GM23338 (cell line): ENCODE measurements at regions not wholly inside any gene's neighbourhood (a gene's known extent, or its start where the extent isn't known, plus 50 kb on each side); places are given as distances from the start of the nearest gene placed in this dataset.

Source experiments
- ATAC-seq: fragments of 200-7000 bp; cut with Tn5 transposase; 3 replicates; pipeline ENCODE4 v1.9.1; 2020
- DNase-seq: peaks from one replicate; pipeline ENCODE4 v3.0.0-alpha.2; 2015; ENCODE audit warnings: low spot score
- H2AFZ ChIP-seq: fragments of 200-600 bp; sonication (generic); 2 replicates; pipeline ENCODE4 v1.8.0; 2016; ENCODE audit warnings: antibody characterized with exemption, mild to moderate bottlenecking, moderate library complexity
- H3F3A ChIP-seq: fragments of 200-600 bp; sonication (generic); replicated peaks from 2 replicates; pipeline ENCODE4 v1.8.0; 2017; ENCODE audit warnings: antibody characterized with exemption, mixed run types, low read depth
- H3K27ac ChIP-seq: fragments of 200-600 bp; sonication (generic); 2 replicates; pipeline ENCODE4 v1.6.1; 2016; ENCODE audit warnings: low read depth
- H3K27me3 ChIP-seq: fragments of 200-600 bp; sonication (generic); 2 replicates; pipeline ENCODE4 v1.8.0; 2016; ENCODE audit warnings: mild to moderate bottlenecking, mixed run types, moderate library complexity; ENCODE audit not compliant: insufficient read depth
- H3K36me3 ChIP-seq: fragments of 200-600 bp; sonication (generic); 2 replicates; pipeline ENCODE4 v1.8.0; 2016; ENCODE audit warnings: mild to moderate bottlenecking; ENCODE audit not compliant: insufficient read depth
- H3K4me1 ChIP-seq: fragments of 200-600 bp; sonication (generic); 2 replicates; pipeline ENCODE4 v1.8.0; 2016; ENCODE audit warnings: mild to moderate bottlenecking, moderate library complexity; ENCODE audit not compliant: insufficient read depth
- H3K4me2 ChIP-seq: fragments of 200-600 bp; sonication (generic); 2 replicates; pipeline ENCODE4 v1.7.1; 2017; ENCODE audit warnings: mixed run types
- H3K4me3 ChIP-seq: fragments of 200-600 bp; sonication (generic); 2 replicates; pipeline ENCODE4 v1.6.1; 2016; ENCODE audit warnings: mixed run types
- H3K79me2 ChIP-seq: fragments of 200-600 bp; sonication (generic); replicated peaks from 2 replicates; pipeline ENCODE4 v1.8.0; 2017; ENCODE audit warnings: mild to moderate bottlenecking; ENCODE audit not compliant: insufficient read depth
- H3K9me2 ChIP-seq: fragments of 200-600 bp; sonication (generic); 2 replicates; pipeline ENCODE4 v1.8.0; 2017; ENCODE audit not compliant: insufficient read depth
- H4K20me1 ChIP-seq: fragments of 200-600 bp; sonication (generic); replicated peaks from 2 replicates; pipeline ENCODE4 v1.8.0; 2017; ENCODE audit warnings: mild to moderate bottlenecking; ENCODE audit not compliant: insufficient read depth
- H3K27ac Mint-ChIP-seq: 2 replicates; pipeline ENCODE4 v1.8.0; 2020; ENCODE audit warnings: inconsistent platforms, mild to moderate bottlenecking, moderate library complexity, mixed read lengths
- H3K27me3 Mint-ChIP-seq: 3 replicates; pipeline ENCODE4 v1.8.0; 2022; ENCODE audit warnings: low read depth, mild to moderate bottlenecking, moderate library complexity, mixed read lengths, inconsistent platforms; ENCODE audit not compliant: insufficient read depth, poor library complexity
- H3K36me3 Mint-ChIP-seq: 3 replicates; pipeline ENCODE4 v1.8.0; 2021; ENCODE audit warnings: low read depth, mild to moderate bottlenecking, inconsistent platforms, moderate library complexity, mixed read lengths
- H3K4me1 Mint-ChIP-seq: 3 replicates; pipeline ENCODE4 v1.8.0; 2020; ENCODE audit warnings: mild to moderate bottlenecking, inconsistent platforms, mixed read lengths
- H3K4me3 Mint-ChIP-seq: 3 replicates; pipeline ENCODE4 v1.8.0; 2021; ENCODE audit warnings: moderate library complexity, mild to moderate bottlenecking, inconsistent platforms, mixed read lengths
- H3K9me3 Mint-ChIP-seq: 3 replicates; pipeline ENCODE4 v1.8.0; 2020; ENCODE audit warnings: moderate library complexity, mild to moderate bottlenecking, inconsistent platforms, mixed read lengths
- CREB1 ChIP-seq: fragments of 250-450 bp; sonication (Bioruptor Pico); IDR thresholded peaks from 2 replicates; pipeline ENCODE4 v1.5.0; 2020; ENCODE audit warnings: low read depth, mild to moderate bottlenecking, moderate library complexity
- EZH2 ChIP-seq: fragments of 200-600 bp; sonication (generic); IDR thresholded peaks from one replicate; pipeline ENCODE4 v1.8.0; 2017; ENCODE audit warnings: antibody characterized with exemption, mild to moderate bottlenecking, low read depth; ENCODE audit not compliant: unreplicated experiment
- EZH2phosphoT487 ChIP-seq: fragments of 200-600 bp; sonication (generic); IDR thresholded peaks from one replicate; pipeline ENCODE4 v1.8.1; 2018; ENCODE audit warnings: antibody characterized with exemption; ENCODE audit not compliant: unreplicated experiment
- JUNB ChIP-seq: IDR thresholded peaks from one replicate; pipeline ENCODE4 v1.6.1; 2016; ENCODE audit warnings: antibody characterized with exemption; ENCODE audit not compliant: unreplicated experiment
- NANOG ChIP-seq: IDR thresholded peaks from 2 replicates; pipeline ENCODE4 v1.6.1; 2016; ENCODE audit warnings: antibody characterized with exemption, borderline replicate concordance
- POLR2AphosphoS5 ChIP-seq: IDR thresholded peaks from 2 replicates; pipeline ENCODE4 v1.6.1; 2016; ENCODE audit warnings: antibody characterized with exemption, low read depth
- STAT1 ChIP-seq: IDR thresholded peaks from one replicate; pipeline ENCODE4 v1.6.1; 2016; ENCODE audit warnings: antibody characterized with exemption; ENCODE audit not compliant: unreplicated experiment
- ZNF114 ChIP-seq: fragments of 250-450 bp; sonication (Bioruptor Pico); IDR thresholded peaks from 2 replicates; pipeline ENCODE4 v1.5.0; 2020; ENCODE audit warnings: mild to moderate bottlenecking, moderate library complexity
- ZNF331 ChIP-seq: fragments of 250-450 bp; sonication (Bioruptor Pico); IDR thresholded peaks from 2 replicates; pipeline ENCODE4 v1.5.0; 2020; ENCODE audit warnings: low read depth, mild to moderate bottlenecking, moderate library complexity
- ZNF462 ChIP-seq: fragments of 250-450 bp; sonication (Bioruptor Pico); IDR thresholded peaks from 2 replicates; pipeline ENCODE4 v1.5.0; 2020; ENCODE audit warnings: mild to moderate bottlenecking, moderate library complexity

DNA sequence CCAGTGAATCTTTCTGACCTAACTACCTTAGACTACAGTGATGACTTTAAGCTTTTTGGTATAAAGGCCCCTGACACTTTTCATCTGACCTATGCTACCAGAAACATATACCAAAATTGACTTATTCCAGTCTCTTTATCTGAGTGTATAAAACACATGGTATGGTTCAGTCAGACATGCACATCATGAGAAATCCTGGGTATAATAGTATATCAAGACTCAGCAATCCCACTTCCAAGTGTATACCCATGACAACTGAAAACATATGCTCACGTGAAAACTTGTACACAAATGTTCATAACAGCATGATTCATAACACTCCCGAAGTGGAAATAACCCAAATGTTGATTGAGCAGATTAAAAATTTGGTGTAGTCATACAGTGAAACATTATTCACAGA is 70.0 kb upstream of the RPRM start (continued):
- TF ChIP-seq ZNF114 (CRISPR knock-in tag), result no peak
- no peak for TF ChIP-seq JUNB
- TF ChIP-seq ZNF331 (CRISPR knock-in tag), result no peak
- no peak for TF ChIP-seq CREB1
- no peak for TF ChIP-seq ZNF462 (CRISPR knock-in tag)
- no peak for TF ChIP-seq EZH2
- TF ChIP-seq EZH2phosphoT487, result no peak

DNA sequence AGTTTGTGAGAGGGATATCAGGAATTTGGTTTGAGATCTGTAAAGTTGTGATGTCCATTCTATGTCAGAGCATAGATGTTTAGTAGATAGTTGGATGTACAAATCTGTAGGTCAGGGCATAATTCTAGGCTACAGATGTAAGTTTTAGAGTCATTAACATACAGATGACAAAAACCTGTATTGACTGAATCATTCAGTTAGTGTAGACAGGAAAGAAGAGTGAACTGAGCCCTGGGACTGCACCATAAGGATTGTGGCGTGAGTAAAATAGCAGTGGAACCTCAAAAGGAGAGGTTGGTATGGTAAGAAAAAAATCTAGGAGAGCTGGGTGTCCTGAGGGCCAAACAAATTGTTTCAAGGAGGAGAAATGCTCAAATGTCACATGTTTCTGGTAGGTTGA is 73.1 kb upstream of the RPRM start:
- ATAC-seq (no peak), DNase-seq (no peak)
- Mint-ChIP-seq H3K27ac (no peak overlapping the region), H3K9me3 (peaks cover 8% of the 10 kb centered on the region; the same call in 2 of the 3 replicates), H3K36me3 (no peaks in the 10 kb centered on the region; the same call in 1 of the 3 replicates), H3K4me1 (no peaks in the 10 kb centered on the region), H3K27me3 (no peaks in the 10 kb centered on the region), H3K4me3 (no peak overlapping the region)
- no peaks in the 10 kb centered on the region for H3K27me3 ChIP-seq
- H3K27ac ChIP-seq, result no peak overlapping the region
- H3K4me3 ChIP-seq, result no peak overlapping the region
- H3K79me2 ChIP-seq, result no peaks in the 10 kb centered on the region
- H3K9me2 ChIP-seq, result no peaks in the 10 kb centered on the region
- no peak overlapping the region for H3K4me2 ChIP-seq
- no peak overlapping the region for H2AFZ ChIP-seq
- H4K20me1 ChIP-seq, result no peaks in the 10 kb centered on the region
- H3K4me1 ChIP-seq, result no peaks in the 10 kb centered on the region
- no peaks in the 10 kb centered on the region for H3F3A ChIP-seq
- no peaks in the 10 kb centered on the region; the same call in 1 of the 2 replicates for H3K36me3 ChIP-seq
- TF ChIP-seq POLR2AphosphoS5, result no peak
- TF ChIP-seq NANOG, result no peak
- no peak for TF ChIP-seq ZNF114 (CRISPR knock-in tag)
- no peak for TF ChIP-seq STAT1
